Right hindlimb (tissue), 1 donor: ENCODE measurements at regions not wholly inside any gene's neighbourhood (a gene's known extent, or its start where the extent isn't known, plus 50 kb on each side); places are given as distances from the start of the nearest gene placed in this dataset.

Experiments
- DNase-seq: peaks from one replicate; pipeline ENCODE4 v3.0.0-alpha.2; 2018

- DNase-seq: no peak
Observed at GRCh38 chr11:110773442-110773841, 61.2 kb upstream of the ARHGAP20 start.

- no peak for DNase-seq
Observed at GRCh38 chr11:110772863-110773262, 60.6 kb upstream of the ARHGAP20 start.

GRCh38 chr11:110766316-110766715 is 54.1 kb upstream of the ARHGAP20 start:
- no peak for DNase-seq

GRCh38 chr11:110764485-110764884 is 52.2 kb upstream of the ARHGAP20 start:
- no peak for DNase-seq

- peak; percentile 59 for DNase-seq
Observed at GRCh38 chr11:110763249-110764011, 51.2 kb upstream of the ARHGAP20 start.

- no peak for DNase-seq
Observed at GRCh38 chr11:110762590-110762989, 50.4 kb upstream of the ARHGAP20 start.
